ENCODE measurements at regions not wholly inside any gene's neighbourhood (a gene's known extent, or its start where the extent isn't known, plus 50 kb on each side); places are given as distances from the start of the nearest gene placed in this dataset.

DNA sequence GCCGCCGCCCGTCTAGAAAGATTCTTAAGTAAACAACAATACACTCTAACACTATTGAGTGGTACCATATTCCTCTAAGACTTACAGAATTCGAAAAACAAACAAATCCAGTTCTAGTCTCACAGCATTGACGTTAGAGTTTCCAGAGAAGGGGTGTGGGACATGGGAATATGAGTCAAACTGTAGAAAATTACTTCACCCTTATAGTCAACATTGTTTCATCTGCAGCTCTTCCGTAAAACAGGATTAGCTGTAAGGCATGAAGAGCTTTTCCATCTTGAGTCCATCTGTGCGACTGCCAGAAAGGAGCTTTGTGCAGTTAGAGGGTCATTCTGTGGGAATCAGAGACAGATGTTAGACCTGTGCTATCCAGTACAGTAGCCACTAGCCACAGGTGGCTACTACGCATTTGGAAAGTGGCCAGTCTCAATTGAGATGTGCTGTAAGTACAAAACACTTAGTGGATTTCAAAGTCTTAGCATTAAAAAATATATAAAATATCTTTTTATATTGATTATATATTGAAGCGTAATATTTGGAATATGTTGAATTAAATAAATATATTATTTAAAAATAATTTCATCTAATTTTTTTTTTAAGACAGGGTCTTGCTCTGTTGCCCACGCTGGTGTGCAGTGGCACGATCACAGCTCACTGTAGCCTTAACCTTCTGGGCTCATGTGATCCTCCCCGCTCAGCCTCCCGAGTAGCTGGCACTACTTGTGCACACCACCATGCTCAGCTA is 79.8 kb upstream of the MPP7 start:
- no peak overlapping the region for H3K4me3 ChIP-seq
- no peaks in the 10 kb centered on the region for H3K27me3 ChIP-seq
- H3K9me3 ChIP-seq: no peaks in the 10 kb centered on the region
- no peak for DNase-seq
- no peak for TF ChIP-seq CTCF (IDR thresholded peaks at IDR 0.05)
- no peak for TF ChIP-seq POLR2A (IDR thresholded peaks at IDR 0.05)
- no peaks in the 10 kb centered on the region for H3K36me3 ChIP-seq
- intact Hi-C loops (cut with DNase I; ENCODE audit: low total_unique reads): loop anchor here (5.0 kb wide), 1 partner anchor 130 kb away; no protein-coding TSS in a partner anchor
- no peaks in the 10 kb centered on the region for H3K4me1 ChIP-seq
- H3K27ac ChIP-seq: no peak overlapping the region

DNA sequence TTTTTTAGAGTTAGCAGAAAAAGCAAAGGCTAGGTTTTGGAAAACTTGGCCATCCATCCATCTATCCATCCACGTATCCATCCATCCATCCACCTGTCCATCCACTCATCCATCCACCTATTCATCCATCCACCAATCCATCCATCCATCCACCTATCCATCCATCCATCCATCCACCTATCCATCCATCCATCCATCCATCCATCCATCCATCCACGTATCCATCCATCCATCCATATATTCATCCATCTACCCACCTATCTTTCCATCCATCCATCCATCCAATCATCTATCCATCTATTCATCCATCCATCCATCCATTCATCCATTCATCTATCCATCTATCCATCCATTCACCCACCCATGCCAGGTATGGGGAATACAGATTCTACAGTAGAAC is 81.7 kb upstream of the MPP7 start:
- Histone ChIP-seq H3K27me3 (no peaks in the 10 kb centered on the region), H3K4me3 (no peak overlapping the region), H3K4me1 (no peaks in the 10 kb centered on the region), H3K9me3 (no peaks in the 10 kb centered on the region), H3K27ac (no peak overlapping the region), H3K36me3 (no peaks in the 10 kb centered on the region)
- no peak for DNase-seq
- no peak for TF ChIP-seq POLR2A (IDR thresholded peaks at IDR 0.05)
- no peak for TF ChIP-seq CTCF (IDR thresholded peaks at IDR 0.05)
- intact Hi-C loops (cut with DNase I; ENCODE audit: low total_unique reads): loop anchor here (5.0 kb wide), 1 partner anchor 132 kb away; no protein-coding TSS in a partner anchor

GRCh38 chr10:28385748-28386502 is 83.1 kb upstream of the MPP7 start:
- no peaks in the 10 kb centered on the region for H3K36me3 ChIP-seq
- no peak for TF ChIP-seq POLR2A (IDR thresholded peaks at IDR 0.05)
- no peak for TF ChIP-seq CTCF (IDR thresholded peaks at IDR 0.05)
- H3K27ac ChIP-seq: no peak overlapping the region
- no peaks in the 10 kb centered on the region for H3K27me3 ChIP-seq
- no peaks in the 10 kb centered on the region for H3K9me3 ChIP-seq
- no peak overlapping the region for H3K4me3 ChIP-seq
- intact Hi-C loops (cut with DNase I; ENCODE audit: low total_unique reads): no loop called here
- H3K4me1 ChIP-seq: no peaks in the 10 kb centered on the region
- no peak for DNase-seq

GRCh38 chr10:28386503-28386868 is 83.6 kb upstream of the MPP7 start:
- H3K27me3 ChIP-seq: no peaks in the 10 kb centered on the region
- H3K4me3 ChIP-seq: no peak overlapping the region
- DNase-seq: no peak
- TF ChIP-seq CTCF (IDR thresholded peaks at IDR 0.05): no peak
- no peaks in the 10 kb centered on the region for H3K36me3 ChIP-seq
- H3K9me3 ChIP-seq: no peaks in the 10 kb centered on the region
- H3K4me1 ChIP-seq: no peaks in the 10 kb centered on the region
- intact Hi-C loops (cut with DNase I; ENCODE audit: low total_unique reads): no loop called here
- no peak overlapping the region for H3K27ac ChIP-seq

DNA sequence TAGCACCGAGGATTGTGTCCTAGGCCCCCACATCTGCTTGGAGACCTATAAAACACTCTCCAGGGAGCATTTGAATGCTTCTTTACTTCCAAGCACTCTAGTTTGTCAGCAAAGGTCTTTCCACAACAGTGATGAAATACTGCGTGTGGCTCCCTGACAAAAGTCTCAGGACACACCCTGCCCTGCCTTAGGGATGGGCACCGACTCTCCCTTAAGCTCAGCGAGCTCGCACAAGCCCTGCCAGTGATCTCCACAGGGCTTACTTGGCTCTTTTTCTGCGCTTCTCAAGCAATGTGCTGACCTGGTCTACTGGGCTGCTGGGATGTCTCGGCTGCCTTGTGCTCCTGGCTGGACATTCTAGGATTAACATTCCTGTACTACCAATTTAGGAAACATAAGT is 84.3 kb upstream of the MPP7 start:
- no peak for TF ChIP-seq CTCF (IDR thresholded peaks at IDR 0.05)
- no peak for TF ChIP-seq POLR2A (IDR thresholded peaks at IDR 0.05)
- intact Hi-C loops (cut with DNase I; ENCODE audit: low total_unique reads): no loop called here
- Histone ChIP-seq H3K4me3 (no peak overlapping the region), H3K9me3 (no peaks in the 10 kb centered on the region), H3K36me3 (no peaks in the 10 kb centered on the region), H3K4me1 (no peaks in the 10 kb centered on the region), H3K27me3 (no peaks in the 10 kb centered on the region), H3K27ac (no peak overlapping the region)
- no peak for DNase-seq

Measured in uterus (tissue), 3 donors.